Left ventricle myocardium inferior (tissue), 1 donor: ENCODE measurements at regions not wholly inside any gene's neighbourhood (a gene's known extent, or its start where the extent isn't known, plus 50 kb on each side); places are given as distances from the start of the nearest gene placed in this dataset.

Experiments used
- DNase-seq: peaks from one replicate; pipeline ENCODE4 v3.0.0-alpha.2; 2020
- H3K27ac ChIP-seq: fragments of 200-600 bp; replicated peaks from 2 replicates; pipeline ENCODE4 v1.8.0; 2021
- H3K27me3 ChIP-seq: fragments of 200-600 bp; 2 replicates; pipeline ENCODE4 v1.8.0; 2021; ENCODE audit warnings: low read depth
- H3K36me3 ChIP-seq: fragments of 200-600 bp; 2 replicates; pipeline ENCODE4 v1.8.0; 2021
- H3K4me1 ChIP-seq: fragments of 200-600 bp; 2 replicates; pipeline ENCODE4 v1.8.0; 2021
- H3K4me3 ChIP-seq: fragments of 200-600 bp; 2 replicates; pipeline ENCODE4 v1.8.0; 2021; ENCODE audit warnings: mild to moderate bottlenecking, moderate library complexity
- H3K9me3 ChIP-seq: fragments of 200-600 bp; replicated peaks from 2 replicates; pipeline ENCODE4 v1.8.0; 2021
- intact Hi-C: fragments of 100-400 bp; cut with micrococcal nuclease; formaldehyde crosslinking; loops from one replicate; pipeline ENCODE4 v1.11.0; 2022
- TF ChIP-seq, protein P1 (sequence below): fragments of 200-600 bp; IDR thresholded peaks from 2 replicates; pipeline ENCODE4 v1.8.0; 2021; ENCODE audit warnings: antibody characterized with exemption, mild to moderate bottlenecking, borderline replicate concordance
- donor health status: DM: no; HTN: yes; CAD: no; lungs with severe emphysema.

DNA sequence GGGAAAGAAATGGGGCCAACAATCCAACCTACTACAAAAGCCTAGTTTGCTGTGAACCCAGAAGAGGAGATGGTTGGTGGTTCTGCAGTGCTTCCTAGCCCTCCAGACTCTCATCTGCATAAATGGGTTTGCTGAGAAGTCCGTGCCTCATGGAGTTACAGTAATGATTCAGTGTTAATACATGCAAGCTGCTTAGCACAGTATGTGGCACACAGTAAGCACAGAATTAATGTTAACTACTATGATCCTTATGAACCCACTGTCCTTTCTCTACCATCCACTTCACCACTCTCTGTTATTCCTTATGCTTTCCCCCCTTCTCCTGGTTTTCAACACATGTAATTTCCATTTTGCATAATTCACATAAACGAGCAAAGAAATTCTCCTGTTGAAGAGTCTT, 100.0 kb downstream of the ACTBL2 start:
- TF ChIP-seq, protein P1, sequence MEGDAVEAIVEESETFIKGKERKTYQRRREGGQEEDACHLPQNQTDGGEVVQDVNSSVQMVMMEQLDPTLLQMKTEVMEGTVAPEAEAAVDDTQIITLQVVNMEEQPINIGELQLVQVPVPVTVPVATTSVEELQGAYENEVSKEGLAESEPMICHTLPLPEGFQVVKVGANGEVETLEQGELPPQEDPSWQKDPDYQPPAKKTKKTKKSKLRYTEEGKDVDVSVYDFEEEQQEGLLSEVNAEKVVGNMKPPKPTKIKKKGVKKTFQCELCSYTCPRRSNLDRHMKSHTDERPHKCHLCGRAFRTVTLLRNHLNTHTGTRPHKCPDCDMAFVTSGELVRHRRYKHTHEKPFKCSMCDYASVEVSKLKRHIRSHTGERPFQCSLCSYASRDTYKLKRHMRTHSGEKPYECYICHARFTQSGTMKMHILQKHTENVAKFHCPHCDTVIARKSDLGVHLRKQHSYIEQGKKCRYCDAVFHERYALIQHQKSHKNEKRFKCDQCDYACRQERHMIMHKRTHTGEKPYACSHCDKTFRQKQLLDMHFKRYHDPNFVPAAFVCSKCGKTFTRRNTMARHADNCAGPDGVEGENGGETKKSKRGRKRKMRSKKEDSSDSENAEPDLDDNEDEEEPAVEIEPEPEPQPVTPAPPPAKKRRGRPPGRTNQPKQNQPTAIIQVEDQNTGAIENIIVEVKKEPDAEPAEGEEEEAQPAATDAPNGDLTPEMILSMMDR = no peak
- no peaks in the 10 kb centered on the region for H3K36me3 ChIP-seq
- H3K27me3 ChIP-seq = no peaks in the 10 kb centered on the region
- no peak for DNase-seq
- H3K27ac ChIP-seq = no peak overlapping the region
- peaks cover 8% of the 10 kb centered on the region for H3K4me1 ChIP-seq
- H3K4me3 ChIP-seq = no peak overlapping the region
- peaks cover 3% of the 10 kb centered on the region for H3K9me3 ChIP-seq
- intact Hi-C loops = no loop called here

DNA sequence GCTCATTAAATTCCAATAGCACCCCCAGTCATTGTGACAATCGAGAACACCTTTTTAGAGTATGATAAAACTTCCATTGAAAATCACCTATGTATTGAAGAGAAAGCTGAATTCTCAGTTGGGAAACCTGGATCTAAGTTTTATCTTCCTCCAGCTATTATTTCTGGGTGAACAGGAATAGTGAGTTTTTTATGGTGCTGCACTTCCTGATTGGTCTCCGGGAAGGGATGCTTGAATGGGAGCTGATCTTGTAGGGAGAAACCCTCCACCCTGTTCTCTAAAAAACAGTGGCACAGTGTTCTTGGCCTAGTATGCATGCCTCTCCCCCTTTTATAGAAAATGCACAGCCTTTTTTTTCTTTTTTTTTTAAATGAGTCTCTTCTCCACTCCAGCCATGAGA, 112.2 kb downstream of the ACTBL2 start:
- intact Hi-C loops = no loop called here
- H3K4me3 ChIP-seq = no peak overlapping the region
- no peaks in the 10 kb centered on the region for H3K4me1 ChIP-seq
- no peaks in the 10 kb centered on the region for H3K27me3 ChIP-seq
- H3K27ac ChIP-seq = no peak overlapping the region
- TF ChIP-seq, protein P1 = no peak
- no peaks in the 10 kb centered on the region for H3K9me3 ChIP-seq
- H3K36me3 ChIP-seq = no peaks in the 10 kb centered on the region
- no peak for DNase-seq

DNA sequence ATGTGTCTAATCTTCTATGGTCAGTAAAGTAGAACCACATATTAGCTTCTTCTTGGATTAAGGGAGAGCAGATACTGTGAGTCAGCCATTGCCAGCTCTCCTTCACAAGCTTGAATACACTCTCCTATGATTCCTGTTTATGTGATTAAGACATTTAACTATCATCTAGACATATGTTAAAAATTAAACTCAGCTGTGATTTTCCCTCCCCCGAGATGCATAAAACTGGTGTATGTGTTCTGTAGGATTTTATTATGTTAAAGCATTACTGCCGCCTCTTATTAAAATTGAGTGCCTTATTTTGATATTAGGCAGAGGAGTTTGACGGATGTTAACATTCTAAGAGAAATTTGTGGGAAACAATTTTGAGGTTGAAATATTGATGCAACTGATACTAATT, 114.6 kb downstream of the ACTBL2 start:
- H3K27me3 ChIP-seq = no peaks in the 10 kb centered on the region
- no peak overlapping the region for H3K27ac ChIP-seq
- DNase-seq = no peak
- H3K9me3 ChIP-seq = no peaks in the 10 kb centered on the region
- intact Hi-C loops = no loop called here
- H3K4me3 ChIP-seq = no peak overlapping the region
- no peaks in the 10 kb centered on the region for H3K4me1 ChIP-seq
- H3K36me3 ChIP-seq = no peaks in the 10 kb centered on the region
- TF ChIP-seq, protein P1 = no peak

DNA sequence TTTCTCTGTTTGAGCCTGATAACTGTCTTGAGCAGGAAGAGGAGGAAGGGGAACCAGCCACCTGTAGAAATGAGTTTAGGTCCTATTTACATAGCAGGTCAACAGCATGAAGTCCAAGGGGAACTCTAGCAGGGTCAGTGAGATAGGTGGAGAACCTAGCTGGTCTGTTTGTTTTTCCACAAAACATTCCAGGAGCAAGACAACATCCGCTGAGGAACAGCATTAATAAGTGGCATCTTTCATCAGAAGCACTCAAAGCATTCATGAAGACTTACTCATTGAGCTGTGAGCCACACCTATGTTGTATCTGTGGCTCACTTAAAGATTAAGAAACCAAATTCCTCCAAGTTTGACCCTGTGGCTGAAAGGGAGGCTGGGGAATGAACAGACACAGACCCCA, 115.9 kb downstream of the ACTBL2 start:
- TF ChIP-seq, protein P1 = no peak
- Histone ChIP-seq H3K4me3 (no peak overlapping the region), H3K27ac (no peak overlapping the region), H3K9me3 (no peaks in the 10 kb centered on the region), H3K36me3 (no peaks in the 10 kb centered on the region), H3K4me1 (no peaks in the 10 kb centered on the region), H3K27me3 (no peaks in the 10 kb centered on the region)
- intact Hi-C loops = no loop called here
- no peak for DNase-seq

DNA sequence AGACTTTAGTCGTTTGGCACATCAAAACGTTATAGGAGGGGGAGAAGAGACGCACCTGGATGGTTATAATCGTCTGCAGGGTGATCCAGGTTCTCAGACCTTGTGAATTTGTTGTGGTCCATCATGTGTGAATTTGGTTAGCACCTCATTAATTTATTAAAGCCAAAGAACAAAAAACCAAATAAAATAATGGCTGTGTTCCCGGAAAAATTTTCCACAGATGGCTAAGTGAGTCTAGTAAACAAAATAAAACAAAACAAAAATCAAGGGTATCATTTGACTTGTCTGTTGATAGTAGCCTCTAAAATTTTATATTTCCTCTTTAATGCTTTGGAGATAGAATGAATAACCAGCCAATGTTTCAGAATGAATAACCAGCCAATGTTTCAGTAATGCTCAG, 119.7 kb downstream of the ACTBL2 start:
- Histone ChIP-seq H3K27ac (no peak overlapping the region), H3K36me3 (no peaks in the 10 kb centered on the region), H3K9me3 (no peaks in the 10 kb centered on the region), H3K4me3 (no peak overlapping the region), H3K27me3 (no peaks in the 10 kb centered on the region), H3K4me1 (no peaks in the 10 kb centered on the region)
- TF ChIP-seq, protein P1 = no peak
- intact Hi-C loops = no loop called here
- DNase-seq = no peak

DNA sequence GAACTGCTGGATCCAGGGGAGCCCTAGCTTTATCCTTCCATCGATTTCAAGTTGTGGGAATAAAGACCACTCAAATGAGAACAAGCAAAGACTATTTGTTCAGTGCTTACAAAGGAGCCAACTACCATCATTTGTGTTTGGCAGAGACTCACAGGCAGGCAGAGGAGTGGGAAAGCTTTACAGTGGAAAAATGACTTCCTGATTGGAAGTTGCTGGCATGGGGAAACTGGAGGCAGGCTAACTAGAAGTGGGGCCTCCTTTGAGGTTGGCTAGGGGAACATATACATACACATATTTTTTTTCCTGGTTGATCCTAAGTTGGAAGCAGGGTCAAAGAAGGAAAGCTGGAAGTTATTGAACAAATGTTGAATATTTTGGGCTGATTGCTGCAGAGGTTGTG, 121.7 kb downstream of the ACTBL2 start:
- Histone ChIP-seq H3K4me1 (no peaks in the 10 kb centered on the region), H3K4me3 (no peak overlapping the region), H3K27me3 (no peaks in the 10 kb centered on the region), H3K27ac (no peak overlapping the region), H3K36me3 (no peaks in the 10 kb centered on the region), H3K9me3 (no peaks in the 10 kb centered on the region)
- TF ChIP-seq, protein P1 = no peak
- no peak for DNase-seq
- intact Hi-C loops = no loop called here
